ENCODE measurements at regions not wholly inside any gene's neighbourhood (a gene's known extent, or its start where the extent isn't known, plus 50 kb on each side); places are given as distances from the start of the nearest gene placed in this dataset.

GRCh38 chr12:64999148-64999425, 122.0 kb downstream of the WIF1 start (continued):
- TF ChIP-seq ZNF546 (CRISPR knock-in tag; conservative IDR thresholded peaks at IDR 0.05): no peak

Small RNA genes in the stretch of these regions (small RNA-seq; reads per million reads assigned to genes)
- gene RNU6ATAC42P (ENCODE audit: insufficient read depth in 2 of 3, insufficient read length in 3 of 3, low read depth in 2 of 3, low replicate concordance in 1 of 3): 0 reads per million in 3 experiments
